ENCODE measurements at regions not wholly inside any gene's neighbourhood (a gene's known extent, or its start where the extent isn't known, plus 50 kb on each side); places are given as distances from the start of the nearest gene placed in this dataset.

GRCh38 chr2:156177654-156178053, 154.9 kb downstream of the NR4A2 start:
- no peak for TF ChIP-seq POLR2A (IDR thresholded peaks at IDR 0.05)
- TF ChIP-seq, protein P1, sequence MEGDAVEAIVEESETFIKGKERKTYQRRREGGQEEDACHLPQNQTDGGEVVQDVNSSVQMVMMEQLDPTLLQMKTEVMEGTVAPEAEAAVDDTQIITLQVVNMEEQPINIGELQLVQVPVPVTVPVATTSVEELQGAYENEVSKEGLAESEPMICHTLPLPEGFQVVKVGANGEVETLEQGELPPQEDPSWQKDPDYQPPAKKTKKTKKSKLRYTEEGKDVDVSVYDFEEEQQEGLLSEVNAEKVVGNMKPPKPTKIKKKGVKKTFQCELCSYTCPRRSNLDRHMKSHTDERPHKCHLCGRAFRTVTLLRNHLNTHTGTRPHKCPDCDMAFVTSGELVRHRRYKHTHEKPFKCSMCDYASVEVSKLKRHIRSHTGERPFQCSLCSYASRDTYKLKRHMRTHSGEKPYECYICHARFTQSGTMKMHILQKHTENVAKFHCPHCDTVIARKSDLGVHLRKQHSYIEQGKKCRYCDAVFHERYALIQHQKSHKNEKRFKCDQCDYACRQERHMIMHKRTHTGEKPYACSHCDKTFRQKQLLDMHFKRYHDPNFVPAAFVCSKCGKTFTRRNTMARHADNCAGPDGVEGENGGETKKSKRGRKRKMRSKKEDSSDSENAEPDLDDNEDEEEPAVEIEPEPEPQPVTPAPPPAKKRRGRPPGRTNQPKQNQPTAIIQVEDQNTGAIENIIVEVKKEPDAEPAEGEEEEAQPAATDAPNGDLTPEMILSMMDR (IDR thresholded peaks at IDR 0.05) = no peak

Data from ovary (tissue), 3 donors.